ENCODE measurements at regions not wholly inside any gene's neighbourhood (a gene's known extent, or its start where the extent isn't known, plus 50 kb on each side); places are given as distances from the start of the nearest gene placed in this dataset.

DNA sequence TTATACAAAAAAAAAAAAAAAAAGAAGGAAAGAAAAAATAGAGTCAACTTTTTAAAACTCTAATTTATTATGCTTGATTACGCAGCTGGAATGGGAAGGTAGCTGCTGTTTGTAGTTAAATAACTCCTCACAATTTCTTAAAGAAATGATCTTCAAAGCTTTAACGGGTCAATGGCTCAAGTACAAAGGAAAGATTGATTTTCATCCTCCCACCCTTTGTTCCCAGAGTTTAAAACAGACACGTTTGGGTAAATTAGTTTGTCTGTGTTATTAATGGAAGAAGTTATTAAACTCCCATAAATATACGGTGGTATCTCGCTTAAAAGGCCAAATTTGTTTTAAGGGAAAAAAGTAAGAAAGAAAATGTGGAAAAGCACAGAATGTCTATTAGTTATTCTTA is 179.3 kb downstream of the EMX2 start (continued):
- TF ChIP-seq, protein P1, sequence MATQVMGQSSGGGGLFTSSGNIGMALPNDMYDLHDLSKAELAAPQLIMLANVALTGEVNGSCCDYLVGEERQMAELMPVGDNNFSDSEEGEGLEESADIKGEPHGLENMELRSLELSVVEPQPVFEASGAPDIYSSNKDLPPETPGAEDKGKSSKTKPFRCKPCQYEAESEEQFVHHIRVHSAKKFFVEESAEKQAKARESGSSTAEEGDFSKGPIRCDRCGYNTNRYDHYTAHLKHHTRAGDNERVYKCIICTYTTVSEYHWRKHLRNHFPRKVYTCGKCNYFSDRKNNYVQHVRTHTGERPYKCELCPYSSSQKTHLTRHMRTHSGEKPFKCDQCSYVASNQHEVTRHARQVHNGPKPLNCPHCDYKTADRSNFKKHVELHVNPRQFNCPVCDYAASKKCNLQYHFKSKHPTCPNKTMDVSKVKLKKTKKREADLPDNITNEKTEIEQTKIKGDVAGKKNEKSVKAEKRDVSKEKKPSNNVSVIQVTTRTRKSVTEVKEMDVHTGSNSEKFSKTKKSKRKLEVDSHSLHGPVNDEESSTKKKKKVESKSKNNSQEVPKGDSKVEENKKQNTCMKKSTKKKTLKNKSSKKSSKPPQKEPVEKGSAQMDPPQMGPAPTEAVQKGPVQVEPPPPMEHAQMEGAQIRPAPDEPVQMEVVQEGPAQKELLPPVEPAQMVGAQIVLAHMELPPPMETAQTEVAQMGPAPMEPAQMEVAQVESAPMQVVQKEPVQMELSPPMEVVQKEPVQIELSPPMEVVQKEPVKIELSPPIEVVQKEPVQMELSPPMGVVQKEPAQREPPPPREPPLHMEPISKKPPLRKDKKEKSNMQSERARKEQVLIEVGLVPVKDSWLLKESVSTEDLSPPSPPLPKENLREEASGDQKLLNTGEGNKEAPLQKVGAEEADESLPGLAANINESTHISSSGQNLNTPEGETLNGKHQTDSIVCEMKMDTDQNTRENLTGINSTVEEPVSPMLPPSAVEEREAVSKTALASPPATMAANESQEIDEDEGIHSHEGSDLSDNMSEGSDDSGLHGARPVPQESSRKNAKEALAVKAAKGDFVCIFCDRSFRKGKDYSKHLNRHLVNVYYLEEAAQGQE (IDR thresholded peaks at IDR 0.05; ENCODE audit: low read depth, low read length), result no peak
- no peak for TF ChIP-seq FOXJ3 (CRISPR knock-in tag; IDR thresholded peaks at IDR 0.05)

DNA sequence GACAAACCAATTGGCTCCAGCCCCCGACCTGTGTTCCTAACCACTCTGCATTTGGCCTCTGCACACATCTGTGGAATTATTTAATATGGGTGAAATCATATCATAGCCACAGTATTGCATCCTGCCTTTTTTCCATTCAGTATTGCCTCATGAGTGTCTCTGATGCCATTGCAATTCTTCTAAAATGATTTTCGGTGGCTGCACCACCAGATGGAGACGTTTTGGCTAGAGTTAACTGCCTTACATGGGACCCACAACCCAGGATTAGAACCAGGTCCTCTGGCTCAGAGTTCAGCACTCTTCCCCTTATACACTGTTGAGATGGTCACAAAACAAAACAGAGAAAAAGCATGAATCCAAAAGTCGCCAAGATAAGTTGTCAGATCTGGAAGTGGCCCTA is 180.8 kb downstream of the EMX2 start:
- TF ChIP-seq SMC3 (IDR thresholded peaks at IDR 0.05; ENCODE audit: low read depth, low read length), result no peak
- no peak for TF ChIP-seq NRF1 (IDR thresholded peaks at IDR 0.05; ENCODE audit: low read depth, low read length)
- TF ChIP-seq FOXM1 (IDR thresholded peaks at IDR 0.05; ENCODE audit: low read depth), result no peak
- TF ChIP-seq FOXJ3 (CRISPR knock-in tag; IDR thresholded peaks at IDR 0.05), result no peak
- TF ChIP-seq TAF1 (IDR thresholded peaks at IDR 0.05; ENCODE audit: borderline replicate concordance, low read depth, low read length), result no peak
- TF ChIP-seq, protein P2, sequence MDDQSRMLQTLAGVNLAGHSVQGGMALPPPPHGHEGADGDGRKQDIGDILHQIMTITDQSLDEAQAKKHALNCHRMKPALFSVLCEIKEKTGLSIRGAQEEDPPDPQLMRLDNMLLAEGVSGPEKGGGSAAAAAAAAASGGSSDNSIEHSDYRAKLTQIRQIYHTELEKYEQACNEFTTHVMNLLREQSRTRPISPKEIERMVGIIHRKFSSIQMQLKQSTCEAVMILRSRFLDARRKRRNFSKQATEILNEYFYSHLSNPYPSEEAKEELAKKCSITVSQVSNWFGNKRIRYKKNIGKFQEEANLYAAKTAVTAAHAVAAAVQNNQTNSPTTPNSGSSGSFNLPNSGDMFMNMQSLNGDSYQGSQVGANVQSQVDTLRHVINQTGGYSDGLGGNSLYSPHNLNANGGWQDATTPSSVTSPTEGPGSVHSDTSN (IDR thresholded peaks at IDR 0.05), result no peak
- no peak for TF ChIP-seq RAD21 (IDR thresholded peaks at IDR 0.05; ENCODE audit: low read length)
- no peak for TF ChIP-seq JUND (IDR thresholded peaks at IDR 0.05)
- TF ChIP-seq MXI1 (IDR thresholded peaks at IDR 0.05; ENCODE audit: low read depth, low read length), result no peak
- no peak for TF ChIP-seq CHD2 (IDR thresholded peaks at IDR 0.05; ENCODE audit: low read length, partially characterized antibody)
- TF ChIP-seq SIN3A (IDR thresholded peaks at IDR 0.05; ENCODE audit: borderline replicate concordance, low read depth, low read length), result no peak
- no peak for TF ChIP-seq RXRA (IDR thresholded peaks at IDR 0.05; ENCODE audit: borderline replicate concordance, low read depth)
- no peaks in the 10 kb centered on the region for H3K79me2 ChIP-seq (ENCODE audit: insufficient read depth)
- WGBS (ENCODE audit: low lambda C conversion rate), result 7% methylated on average over 4 of the region's 4 CpGs
- no peak for DNase-seq
- no peak overlapping the region for H2AFZ ChIP-seq (ENCODE audit: low read depth)
- H3K9me2 ChIP-seq, result no peaks in the 10 kb centered on the region
- H3K9me3 ChIP-seq, result no peaks in the 10 kb centered on the region
- H3K4me1 ChIP-seq (ENCODE audit: control insufficient read depth in 1 of 2, insufficient read depth in 2 of 2, low read depth in 1 of 2, low read length in 1 of 2), result peaks cover 0 to 10% of the 10 kb centered on the region in 2 experiments; a peak in 1 of 4 replicates
- CTCF ChIA-PET, result no interaction called here
- no peak overlapping the region for H3K4me2 ChIP-seq
- no peaks in the 10 kb centered on the region for H3K27me3 ChIP-seq (ENCODE audit: insufficient read depth)
- H3K4me3 ChIP-seq (ENCODE audit: low read depth in 2 of 2, low read length in 1 of 2), result no peak overlapping the region
- H3F3A ChIP-seq (replicated peaks; ENCODE audit: insufficient read depth), result no peaks in the 10 kb centered on the region
- no peaks in the 10 kb centered on the region for H3K36me3 ChIP-seq (replicated peaks in 1 of 2; ENCODE audit: control insufficient read depth in 1 of 2, insufficient read depth in 2 of 2, low read length in 1 of 2)
- POLR2A ChIA-PET, result no interaction called here
- H3K9ac ChIP-seq, result no peak overlapping the region
- no peaks in the 10 kb centered on the region for H4K20me1 ChIP-seq (ENCODE audit: insufficient read depth)
- H3K27ac ChIP-seq (ENCODE audit: low read depth in 2 of 2, low read length in 1 of 2), result no peak overlapping the region

Data from SK-N-SH (cell line).